ENCODE measurements at regions not wholly inside any gene's neighbourhood (a gene's known extent, or its start where the extent isn't known, plus 50 kb on each side); places are given as distances from the start of the nearest gene placed in this dataset.

DNA sequence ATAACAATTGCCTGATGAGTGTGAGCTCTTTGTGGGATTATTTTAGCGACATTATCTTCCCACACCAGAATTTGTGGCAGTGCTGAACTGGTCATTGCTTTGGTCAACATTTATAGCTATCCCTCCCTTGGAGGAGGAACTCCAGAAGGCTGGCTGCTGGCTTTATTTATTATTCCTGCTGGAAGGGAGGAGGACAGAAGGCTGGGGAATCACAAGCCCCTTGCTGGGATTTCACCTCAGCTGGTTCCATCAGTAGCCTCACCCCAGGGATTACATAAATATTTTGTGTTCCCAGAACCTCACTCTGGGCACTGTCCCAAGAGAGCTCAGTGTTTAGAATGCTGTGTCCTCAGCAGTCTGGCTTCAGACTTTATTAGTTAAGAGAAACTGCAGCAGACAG, 102.8 kb upstream of the C1orf21 start:
- TF ChIP-seq, protein P1, sequence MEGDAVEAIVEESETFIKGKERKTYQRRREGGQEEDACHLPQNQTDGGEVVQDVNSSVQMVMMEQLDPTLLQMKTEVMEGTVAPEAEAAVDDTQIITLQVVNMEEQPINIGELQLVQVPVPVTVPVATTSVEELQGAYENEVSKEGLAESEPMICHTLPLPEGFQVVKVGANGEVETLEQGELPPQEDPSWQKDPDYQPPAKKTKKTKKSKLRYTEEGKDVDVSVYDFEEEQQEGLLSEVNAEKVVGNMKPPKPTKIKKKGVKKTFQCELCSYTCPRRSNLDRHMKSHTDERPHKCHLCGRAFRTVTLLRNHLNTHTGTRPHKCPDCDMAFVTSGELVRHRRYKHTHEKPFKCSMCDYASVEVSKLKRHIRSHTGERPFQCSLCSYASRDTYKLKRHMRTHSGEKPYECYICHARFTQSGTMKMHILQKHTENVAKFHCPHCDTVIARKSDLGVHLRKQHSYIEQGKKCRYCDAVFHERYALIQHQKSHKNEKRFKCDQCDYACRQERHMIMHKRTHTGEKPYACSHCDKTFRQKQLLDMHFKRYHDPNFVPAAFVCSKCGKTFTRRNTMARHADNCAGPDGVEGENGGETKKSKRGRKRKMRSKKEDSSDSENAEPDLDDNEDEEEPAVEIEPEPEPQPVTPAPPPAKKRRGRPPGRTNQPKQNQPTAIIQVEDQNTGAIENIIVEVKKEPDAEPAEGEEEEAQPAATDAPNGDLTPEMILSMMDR (IDR thresholded peaks at IDR 0.05) = no peak

- TF ChIP-seq, protein P1 (IDR thresholded peaks at IDR 0.05) = no peak
Measured at GRCh38 chr1:184284900-184285299, 101.9 kb upstream of the C1orf21 start.

- TF ChIP-seq, protein P1 (IDR thresholded peaks at IDR 0.05) = no peak
Measured at GRCh38 chr1:184285401-184286087, 101.3 kb upstream of the C1orf21 start.

DNA sequence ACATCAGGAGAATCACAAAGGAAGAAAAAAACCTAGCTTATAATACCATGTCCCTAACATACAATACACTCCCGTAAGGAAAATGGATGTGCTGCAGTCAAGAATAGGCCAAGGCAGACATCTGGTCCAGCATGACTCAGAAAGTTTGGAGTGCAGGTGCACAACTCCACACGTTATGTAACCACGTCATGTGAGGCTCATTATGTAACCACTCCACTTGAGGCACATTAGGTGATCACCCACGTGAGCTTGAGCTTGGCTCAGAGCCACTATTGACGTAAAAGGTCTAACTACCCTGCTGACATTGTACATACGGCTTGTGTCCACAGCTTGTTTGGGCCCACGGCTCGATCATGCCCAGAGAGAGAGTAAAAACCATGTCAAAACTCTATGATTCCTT, 99.8 kb upstream of the C1orf21 start:
- TF ChIP-seq, protein P1 (IDR thresholded peaks at IDR 0.05) = no peak

GRCh38 chr1:184289825-184290550, 96.8 kb upstream of the C1orf21 start:
- TF ChIP-seq, protein P1 (IDR thresholded peaks at IDR 0.05) = no peak

- TF ChIP-seq, protein P1 (IDR thresholded peaks at IDR 0.05) = no peak
Measured at GRCh38 chr1:184291701-184292100, 95.1 kb upstream of the C1orf21 start.

GRCh38 chr1:184292101-184292500, 94.7 kb upstream of the C1orf21 start:
- TF ChIP-seq, protein P1 (IDR thresholded peaks at IDR 0.05) = no peak
